Keratinocyte (primary cell): ENCODE measurements at regions not wholly inside any gene's neighbourhood (a gene's known extent, or its start where the extent isn't known, plus 50 kb on each side); places are given as distances from the start of the nearest gene placed in this dataset.

Experiments used
- DNase-seq: peaks from one replicate; pipeline ENCODE4 v3.0.0-alpha.2; 2011; ENCODE audit warnings: low read depth, missing footprints, low spot score
- FAIRE-seq: peaks from 2 replicates; lab custom pipeline; 2011; peaks lifted over from hg19 to GRCh38; lab: Jason Lieb, UNC
- H2AFZ ChIP-seq: 2 replicates; pipeline ENCODE4 v1.6.0; 2012; ENCODE audit warnings: low read length, control low read depth, inconsistent platforms; ENCODE audit not compliant: control insufficient read depth
- H3K27ac ChIP-seq: 2 replicates; pipeline ENCODE4 v1.5.1; 2011; ENCODE audit warnings: low read length; ENCODE audit not compliant: control insufficient read depth, insufficient read depth
- H3K27me3 ChIP-seq: 3 replicates; pipeline ENCODE4 v1.6.0; 2011; ENCODE audit warnings: low read length; ENCODE audit not compliant: control insufficient read depth, insufficient read depth; ENCODE audit errors: extremely low read depth
- H3K36me3 ChIP-seq, 2 experiments: 2 replicates in 1 of 2; 3 replicates in 1 of 2; pipeline ENCODE4 v1.5.1; 2011; ENCODE audit warnings: low read length in 2 of 2, mild to moderate bottlenecking in 1 of 2; ENCODE audit not compliant: control insufficient read depth in 2 of 2, insufficient read depth in 2 of 2; ENCODE audit errors: extremely low read depth in 1 of 2
- H3K4me1 ChIP-seq: 3 replicates; pipeline ENCODE4 v1.5.1; 2011; ENCODE audit warnings: low read length; ENCODE audit not compliant: control insufficient read depth, insufficient read depth; ENCODE audit errors: extremely low read depth
- H3K4me2 ChIP-seq: 3 replicates; pipeline ENCODE4 v1.6.0; 2011; ENCODE audit warnings: low read depth, low read length; ENCODE audit not compliant: control insufficient read depth, insufficient read depth; ENCODE audit errors: extremely low read depth
- H3K4me3 ChIP-seq, 3 experiments: fragments of 200-600 bp in 1 of 3; sonication (generic) in 1 of 3; 2 replicates in 2 of 3; 3 replicates in 1 of 3; pipeline ENCODE4 v1.5.1; 2011 to 2016; ENCODE audit warnings: low read length in 3 of 3, mild to moderate bottlenecking in 3 of 3, control low read depth in 2 of 3, inconsistent platforms in 1 of 3, low read depth in 1 of 3, mixed read lengths in 1 of 3, mixed run types in 1 of 3, moderate library complexity in 1 of 3; ENCODE audit not compliant: control insufficient read depth in 2 of 3, insufficient read depth in 2 of 3; ENCODE audit errors: extremely low read depth in 1 of 3
- H3K79me2 ChIP-seq: 2 replicates; pipeline ENCODE4 v1.6.0; 2012; ENCODE audit warnings: low read length; ENCODE audit not compliant: control insufficient read depth, insufficient read depth
- H3K9ac ChIP-seq: 3 replicates; pipeline ENCODE4 v1.6.0; 2011; ENCODE audit warnings: low read length; ENCODE audit not compliant: control insufficient read depth, insufficient read depth; ENCODE audit errors: extremely low read depth
- H3K9me1 ChIP-seq: 3 replicates; pipeline ENCODE4 v1.6.0; 2011; ENCODE audit warnings: low read length; ENCODE audit not compliant: control insufficient read depth, insufficient read depth; ENCODE audit errors: extremely low read depth
- H3K9me3 ChIP-seq: 2 replicates; pipeline ENCODE4 v1.5.1; 2012; ENCODE audit warnings: low read depth, low read length; ENCODE audit not compliant: control insufficient read depth
- H4K20me1 ChIP-seq: 3 replicates; pipeline ENCODE4 v1.6.0; 2011; ENCODE audit warnings: low read length; ENCODE audit not compliant: control insufficient read depth, insufficient read depth; ENCODE audit errors: extremely low read depth
- CTCF ChIP-seq, 3 experiments: IDR thresholded peaks in 1 of 3; conservative IDR thresholded peaks in 1 of 3; optimal IDR thresholded peaks in 1 of 3; 2 replicates in 2 of 3; 3 replicates in 1 of 3; pipeline versions ENCODE3 to v1.5.1; 2011; ENCODE audit warnings: low read length in 3 of 3, mild to moderate bottlenecking in 3 of 3, moderate library complexity in 2 of 3, control low read depth in 1 of 3, inconsistent platforms in 1 of 3; ENCODE audit not compliant: insufficient read depth in 2 of 3; ENCODE audit errors: extremely low read depth in 1 of 3
- EZH2 ChIP-seq: IDR thresholded peaks from one replicate; pipeline ENCODE4 v1.6.1; 2012; ENCODE audit warnings: inconsistent platforms, mild to moderate bottlenecking, low read length, moderate library complexity
- dilution Hi-C: fragments of 300-500 bp; cut with MboI; formaldehyde crosslinking; loops from one replicate; pipeline ENCODE4 v1.7.0; 2020; ENCODE audit warnings: low sequenced_read_pairs; ENCODE audit not compliant: extremely low pct_ligation_motif_present

GRCh38 chr6:71656121-71656520, 230.2 kb upstream of the RIMS1 start:
- H3K9me1 ChIP-seq: no peaks in the 10 kb centered on the region
- H2AFZ ChIP-seq: no peak overlapping the region
- dilution Hi-C loops: no loop called here
- no peak for TF ChIP-seq EZH2
- no peak for TF ChIP-seq CTCF (optimal IDR thresholded peaks at IDR 0.05 in 1 of 3, IDR thresholded peaks at IDR 0.05 in 1 of 3, conservative IDR thresholded peaks at IDR 0.05 in 1 of 3; ENCODE audit: extremely low read depth in 1 of 3, insufficient read depth in 2 of 3, low read length in 3 of 3)
- H3K27ac ChIP-seq: no peak overlapping the region
- no peak overlapping the region for H3K4me2 ChIP-seq
- no peak overlapping the region for H3K4me3 ChIP-seq
- H3K36me3 ChIP-seq: no peaks in the 10 kb centered on the region
- no peaks in the 10 kb centered on the region for H3K4me1 ChIP-seq
- FAIRE-seq (no peak), DNase-seq (no peak)
- H3K9me3 ChIP-seq: no peaks in the 10 kb centered on the region
- no peaks in the 10 kb centered on the region for H4K20me1 ChIP-seq
- no peaks in the 10 kb centered on the region for H3K27me3 ChIP-seq
- no peak overlapping the region for H3K9ac ChIP-seq
- no peaks in the 10 kb centered on the region for H3K79me2 ChIP-seq

GRCh38 chr6:71665931-71666330, 220.4 kb upstream of the RIMS1 start:
- DNase-seq (no peak), FAIRE-seq (no peak)
- Histone ChIP-seq H3K36me3 (no peaks in the 10 kb centered on the region), H3K27me3 (no peaks in the 10 kb centered on the region), H3K9me1 (no peaks in the 10 kb centered on the region), H2AFZ (no peak overlapping the region), H3K27ac (no peak overlapping the region), H3K4me1 (no peaks in the 10 kb centered on the region), H3K79me2 (no peaks in the 10 kb centered on the region), H3K4me3 (no peak overlapping the region), H3K9ac (no peak overlapping the region), H4K20me1 (no peaks in the 10 kb centered on the region), H3K9me3 (no peaks in the 10 kb centered on the region), H3K4me2 (no peak overlapping the region)
- dilution Hi-C loops: no loop called here
- TF ChIP-seq CTCF (optimal IDR thresholded peaks at IDR 0.05 in 1 of 3, IDR thresholded peaks at IDR 0.05 in 1 of 3, conservative IDR thresholded peaks at IDR 0.05 in 1 of 3; ENCODE audit: extremely low read depth in 1 of 3, insufficient read depth in 2 of 3, low read length in 3 of 3) (no peak), EZH2 (no peak)
